HEK293T (cell line): ENCODE measurements at regions not wholly inside any gene's neighbourhood (a gene's known extent, or its start where the extent isn't known, plus 50 kb on each side); places are given as distances from the start of the nearest gene placed in this dataset.

ENCODE experiments used
- CTCF ChIA-PET: fragments of 350-600 bp; formaldehyde crosslinking; extraction: SDS; loops from one replicate; lab custom pipeline; 2021; ENCODE audit warnings: antibody characterized with exemption, inconsistent platforms; lab: Yijun Ruan, JAX
- POLR2A ChIA-PET: fragments of 350-600 bp; formaldehyde crosslinking; extraction: SDS; loops from one replicate; lab custom pipeline; 2020; ENCODE audit warnings: antibody characterized with exemption, inconsistent platforms; lab: Yijun Ruan, JAX
- DNase-seq: peaks from one replicate; pipeline ENCODE4 v3.0.0; 2012; ENCODE audit warnings: mixed read lengths; ENCODE audit errors: extremely low spot score
- ARNT ChIP-seq: fragments of 450-650 bp; IDR thresholded peaks from 2 replicates; pipeline ENCODE4 v1.6.1; 2017; ENCODE audit warnings: mild to moderate bottlenecking
- BHLHE40 ChIP-seq: fragments of 450-650 bp; IDR thresholded peaks from 2 replicates; pipeline ENCODE4 v1.6.1; 2016; ENCODE audit warnings: mild to moderate bottlenecking, moderate library complexity, borderline replicate concordance
- CTBP1 ChIP-seq: fragments of 450-650 bp; IDR thresholded peaks from 2 replicates; pipeline ENCODE4 v1.6.1; 2016; ENCODE audit warnings: borderline replicate concordance
- ELF4 ChIP-seq: fragments of 450-650 bp; IDR thresholded peaks from 2 replicates; pipeline ENCODE4 v1.6.1; 2017; ENCODE audit warnings: antibody characterized with exemption
- FOXA1 ChIP-seq: fragments of 450-650 bp; IDR thresholded peaks from 2 replicates; pipeline ENCODE4 v1.6.1; 2016; ENCODE audit warnings: mild to moderate bottlenecking
- FOXK2 ChIP-seq: fragments of 450-650 bp; IDR thresholded peaks from 2 replicates; pipeline ENCODE4 v1.6.1; 2016; ENCODE audit warnings: mild to moderate bottlenecking
- FOXM1 ChIP-seq: fragments of 450-650 bp; IDR thresholded peaks from 2 replicates; pipeline ENCODE4 v1.6.1; 2017; ENCODE audit warnings: mild to moderate bottlenecking, borderline replicate concordance
- HDGF ChIP-seq: fragments of 450-650 bp; IDR thresholded peaks from 2 replicates; pipeline ENCODE4 v1.6.1; 2017; ENCODE audit warnings: antibody characterized with exemption, borderline replicate concordance
- L3MBTL2 ChIP-seq: fragments of 450-650 bp; conservative IDR thresholded peaks from 2 replicates; pipeline ENCODE4 v1.6.1; 2016; ENCODE audit warnings: mild to moderate bottlenecking
- LEF1 ChIP-seq: fragments of 450-650 bp; IDR thresholded peaks from 2 replicates; pipeline ENCODE4 v1.6.1; 2017; ENCODE audit warnings: mild to moderate bottlenecking, borderline replicate concordance
- NFRKB ChIP-seq: fragments of 450-650 bp; IDR thresholded peaks from 2 replicates; pipeline ENCODE4 v1.6.1; 2016; ENCODE audit warnings: mild to moderate bottlenecking, moderate library complexity
- SP1 ChIP-seq: fragments of 450-650 bp; IDR thresholded peaks from 2 replicates; pipeline ENCODE4 v1.6.1; 2017
- SUZ12 ChIP-seq: fragments of 450-650 bp; IDR thresholded peaks from 2 replicates; pipeline ENCODE4 v1.6.1; 2016; ENCODE audit warnings: mild to moderate bottlenecking
- TARDBP ChIP-seq: fragments of 450-650 bp; IDR thresholded peaks from 2 replicates; pipeline ENCODE4 v1.6.1; 2016
- ZNF384 ChIP-seq: fragments of 450-650 bp; IDR thresholded peaks from 2 replicates; pipeline ENCODE4 v1.6.1; 2016
- TF ChIP-seq, protein P1 (sequence below): fragments of 450-650 bp; IDR thresholded peaks from 2 replicates; pipeline ENCODE4 v1.6.1; 2016

DNA sequence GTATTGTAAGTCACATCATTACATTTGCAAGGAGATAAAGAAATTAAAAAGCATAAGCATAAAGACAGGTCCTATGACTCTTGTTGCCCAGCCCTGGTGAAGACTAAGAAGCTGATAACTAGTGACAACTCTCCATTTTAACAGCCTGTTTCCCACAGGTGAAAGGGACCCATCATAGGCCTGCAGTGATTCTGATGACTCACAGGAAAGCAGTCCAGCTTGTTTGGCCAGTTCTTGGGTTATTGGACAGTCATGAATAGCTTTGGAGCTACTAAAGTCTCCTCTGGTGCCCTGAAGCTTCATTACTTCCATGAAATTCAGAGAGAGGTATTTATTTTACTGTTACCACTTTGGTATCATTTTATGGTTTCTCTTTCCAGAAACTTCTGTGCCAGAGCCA, 55.5 kb upstream of the DYRK2 start:
- CTCF ChIA-PET, result interaction anchor here (0.7 kb wide), 1 partner anchor 410 kb away, joined by 3 read pairs; no protein-coding TSS in a partner anchor
- POLR2A ChIA-PET, result no interaction called here
- no peak for DNase-seq
- TF ChIP-seq LEF1 (no peak), ELF4 (no peak), TARDBP (no peak), SP1 (no peak), NFRKB (no peak), ZNF384 (no peak), FOXK2 (no peak), FOXM1 (no peak), SUZ12 (no peak)
- TF ChIP-seq, protein P1, sequence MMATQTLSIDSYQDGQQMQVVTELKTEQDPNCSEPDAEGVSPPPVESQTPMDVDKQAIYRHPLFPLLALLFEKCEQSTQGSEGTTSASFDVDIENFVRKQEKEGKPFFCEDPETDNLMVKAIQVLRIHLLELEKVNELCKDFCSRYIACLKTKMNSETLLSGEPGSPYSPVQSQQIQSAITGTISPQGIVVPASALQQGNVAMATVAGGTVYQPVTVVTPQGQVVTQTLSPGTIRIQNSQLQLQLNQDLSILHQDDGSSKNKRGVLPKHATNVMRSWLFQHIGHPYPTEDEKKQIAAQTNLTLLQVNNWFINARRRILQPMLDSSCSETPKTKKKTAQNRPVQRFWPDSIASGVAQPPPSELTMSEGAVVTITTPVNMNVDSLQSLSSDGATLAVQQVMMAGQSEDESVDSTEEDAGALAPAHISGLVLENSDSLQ, result no peak

DNA sequence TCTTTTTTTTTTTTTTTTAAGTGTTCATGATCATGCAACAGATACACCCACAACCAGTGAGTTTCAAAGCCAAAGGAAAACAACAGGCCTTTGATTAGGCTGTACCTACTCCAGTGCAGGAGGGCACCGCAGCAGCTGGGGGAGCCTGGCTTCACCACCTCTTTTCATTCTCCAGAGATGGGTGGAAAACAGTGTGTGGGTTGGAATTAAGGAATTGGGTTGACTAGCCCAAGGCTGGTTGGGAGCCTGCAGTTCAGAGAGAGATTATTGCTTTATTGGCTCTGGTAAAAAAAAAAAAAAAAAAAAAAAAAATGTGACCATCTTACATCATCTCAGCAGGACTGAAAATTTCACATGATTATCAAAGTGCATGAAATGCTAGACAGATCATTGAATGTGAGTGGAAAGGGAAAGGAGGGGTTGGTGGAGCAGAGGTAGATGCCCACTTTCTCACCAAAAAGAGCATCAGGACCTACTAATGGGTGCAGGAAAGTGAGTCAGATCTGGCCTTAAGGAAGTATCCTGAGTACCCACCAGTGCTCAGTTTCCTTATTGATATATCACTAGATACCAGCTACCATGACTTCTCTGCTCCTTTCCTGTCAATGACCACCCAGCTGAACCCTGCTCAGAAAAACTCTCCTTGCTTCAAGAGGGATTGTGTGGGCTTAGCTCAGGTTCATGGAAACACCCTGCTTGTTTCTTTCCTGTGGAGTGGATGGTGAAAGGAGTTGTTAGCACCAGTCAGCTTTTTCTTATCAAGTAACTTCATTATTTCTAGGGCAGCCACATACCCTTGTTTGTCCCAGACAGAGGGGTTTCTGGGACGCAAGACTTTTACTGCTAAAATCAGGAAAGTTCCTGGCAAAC, 54.8 kb upstream of the DYRK2 start:
- ChIA-PET POLR2A (no interaction called here), CTCF (interaction anchor here (0.7 kb wide), 1 partner anchor 409 kb away, joined by 3 read pairs; no protein-coding TSS in a partner anchor)
- no peak for DNase-seq
- TF ChIP-seq NFRKB, result no peak
- no peak for TF ChIP-seq SP1
- no peak for TF ChIP-seq FOXA1
- no peak for TF ChIP-seq ZNF384
- no peak for TF ChIP-seq LEF1
- no peak for TF ChIP-seq ELF4
- no peak for TF ChIP-seq TARDBP
- TF ChIP-seq ARNT, result no peak
- TF ChIP-seq CTBP1, result no peak
- no peak for TF ChIP-seq BHLHE40
- TF ChIP-seq HDGF, result no peak
- TF ChIP-seq SUZ12, result no peak

DNA sequence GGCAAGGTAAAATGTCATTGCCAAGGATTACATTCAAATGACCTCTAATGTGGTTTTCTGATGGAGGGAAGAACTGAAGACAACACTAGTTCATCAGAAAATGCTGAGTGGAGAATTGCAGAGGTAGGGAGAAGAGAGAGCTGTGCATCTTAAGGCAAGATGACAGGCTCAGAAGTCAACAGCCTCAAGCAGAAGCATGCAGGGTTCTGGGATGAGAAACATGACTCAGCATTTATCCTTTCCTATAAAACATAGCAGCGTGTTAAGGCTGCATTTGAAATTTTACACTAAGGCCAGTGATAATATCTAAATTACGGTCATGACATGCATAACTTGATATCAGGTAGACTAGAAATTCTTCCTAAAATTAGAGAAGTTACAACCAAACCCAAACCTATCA, 53.7 kb upstream of the DYRK2 start:
- ChIA-PET POLR2A (no interaction called here), CTCF (no interaction called here)
- TF ChIP-seq L3MBTL2 (no peak), BHLHE40 (no peak), FOXA1 (no peak), TARDBP (no peak), SUZ12 (no peak), LEF1 (no peak), ELF4 (no peak), ARNT (no peak)
- no peak for DNase-seq

GRCh38 chr12:67595365-67595764, 53.2 kb upstream of the DYRK2 start:
- POLR2A ChIA-PET, result no interaction called here
- no peak for DNase-seq
- CTCF ChIA-PET, result no interaction called here
- TF ChIP-seq, protein P1, result peak; percentile 47; the same call in 1 of the 2 replicates
- TF ChIP-seq BHLHE40, result no peak

DNA sequence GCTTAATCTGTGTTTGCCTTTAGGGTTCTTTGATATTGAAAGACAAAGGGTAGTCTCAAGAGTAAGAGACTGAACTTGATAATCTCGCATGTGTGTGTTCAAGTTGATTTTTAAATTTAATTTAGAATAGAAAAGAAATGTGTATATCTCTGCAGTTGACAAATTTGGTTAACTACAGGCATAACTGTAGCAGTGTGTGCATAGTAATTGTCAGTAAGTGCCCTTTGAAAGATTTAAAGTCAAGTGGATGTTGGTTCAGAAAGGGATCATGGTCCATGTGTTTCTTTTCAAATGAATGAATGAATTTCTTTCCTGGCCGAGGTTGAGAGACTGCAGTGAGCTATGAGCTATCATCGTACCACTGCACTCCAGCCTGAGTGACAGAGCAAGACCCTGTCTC, 49.9 kb upstream of the DYRK2 start:
- ChIA-PET CTCF (interaction anchor here (0.6 kb wide), 1 partner anchor 9 kb away, joined by 5 read pairs; no protein-coding TSS in a partner anchor), POLR2A (no interaction called here)
- TF ChIP-seq ELF4 (no peak), L3MBTL2 (no peak), ARNT (no peak), HDGF (no peak), BHLHE40 (no peak), ZNF384 (no peak), SP1 (no peak), NFRKB (no peak), SUZ12 (no peak), CTBP1 (no peak)
- TF ChIP-seq, protein P1, result no peak
- DNase-seq, result no peak
